GM19397 (cell line): ENCODE measurements at regions not wholly inside any gene's neighbourhood (a gene's known extent, or its start where the extent isn't known, plus 50 kb on each side); places are given as distances from the start of the nearest gene placed in this dataset.
"Not testable (repeated sequence)": the region's sequence is repeated elsewhere in the genome, so short reads cannot be mapped to it uniquely, and the experiment has no call there.

Experiments
- ATAC-seq: cut with Tn5 transposase; IDR thresholded peaks from one replicate; pipeline ENCODE4 v1.9.1; 2021; ENCODE audit warnings: mild to moderate bottlenecking, moderate library complexity; ENCODE audit not compliant: unreplicated experiment

- ATAC-seq, result no peak
Observed at GRCh38 chr3:40877631-40878463, 321.5 kb upstream of the CTNNB1 start.

- no peak for ATAC-seq
Observed at GRCh38 chr3:40878464-40878905, 320.8 kb upstream of the CTNNB1 start.

- ATAC-seq, result no peak
Observed at GRCh38 chr3:40885430-40885829, 313.9 kb upstream of the CTNNB1 start.

- no peak for ATAC-seq
Observed at GRCh38 chr3:40886660-40887425, 312.5 kb upstream of the CTNNB1 start.

- ATAC-seq, result no peak
Observed at GRCh38 chr3:40891186-40891585, 308.1 kb upstream of the CTNNB1 start.

- no peak for ATAC-seq
Observed at GRCh38 chr3:40895109-40895508, 304.2 kb upstream of the CTNNB1 start.

GRCh38 chr3:40899286-40899712, 300.0 kb upstream of the CTNNB1 start:
- no peak for ATAC-seq

- ATAC-seq, result no peak
Observed at GRCh38 chr3:40901298-40901697, 298.0 kb upstream of the CTNNB1 start.

- ATAC-seq, result no peak
Observed at GRCh38 chr3:40901796-40902195, 297.5 kb upstream of the CTNNB1 start.

- ATAC-seq, result not testable (repeated sequence)
Observed at GRCh38 chr3:40907907-40908465, 291.3 kb upstream of the CTNNB1 start.

- ATAC-seq, result no peak
Observed at GRCh38 chr3:40908612-40909011, 290.7 kb upstream of the CTNNB1 start.

GRCh38 chr3:40911264-40911663, 288.0 kb upstream of the CTNNB1 start:
- no peak for ATAC-seq

- ATAC-seq, result peak; percentile 59
Observed at GRCh38 chr3:40911928-40912327, 287.4 kb upstream of the CTNNB1 start.

GRCh38 chr3:40912461-40912860, 286.8 kb upstream of the CTNNB1 start:
- ATAC-seq, result no peak

GRCh38 chr3:40913192-40913591, 286.1 kb upstream of the CTNNB1 start:
- no peak for ATAC-seq

- ATAC-seq, result no peak
Observed at GRCh38 chr3:40913641-40914040, 285.7 kb upstream of the CTNNB1 start.

GRCh38 chr3:40914475-40914874, 284.8 kb upstream of the CTNNB1 start:
- no peak for ATAC-seq

GRCh38 chr3:40915346-40915865, 283.9 kb upstream of the CTNNB1 start:
- no peak for ATAC-seq

GRCh38 chr3:40920041-40920440, 279.3 kb upstream of the CTNNB1 start:
- ATAC-seq, result no peak

GRCh38 chr3:40921251-40921650, 278.1 kb upstream of the CTNNB1 start:
- no peak for ATAC-seq

GRCh38 chr3:40923143-40923542, 276.2 kb upstream of the CTNNB1 start:
- ATAC-seq, result no peak
